Left hindlimb (tissue), 1 donor: ENCODE measurements at regions not wholly inside any gene's neighbourhood (a gene's known extent, or its start where the extent isn't known, plus 50 kb on each side); places are given as distances from the start of the nearest gene placed in this dataset.
A peak's percentile ranks its signal among the peaks of the same experiment; 100 is the strongest.

Experiments
- DNase-seq: peaks from one replicate; pipeline ENCODE4 v3.0.0-alpha.2; 2018

DNA sequence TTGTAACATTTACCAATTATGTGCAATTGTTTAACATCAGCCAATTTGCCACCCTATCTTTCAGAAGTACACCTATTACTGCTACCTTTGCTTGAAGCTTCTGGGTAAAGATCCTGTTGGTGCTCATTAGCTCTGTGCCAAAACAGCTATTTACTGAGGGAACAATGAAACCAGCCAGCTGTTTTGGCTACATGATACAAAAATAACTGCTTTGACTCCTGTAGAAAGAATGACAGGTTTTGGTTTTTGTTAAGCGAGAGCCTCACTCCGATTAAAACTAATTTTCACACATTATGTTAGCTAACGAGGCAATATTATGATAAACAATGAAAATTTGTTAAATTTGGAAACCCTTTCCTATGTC is 907.0 kb downstream of the EPHA4 start:
- DNase-seq, result no peak

DNA sequence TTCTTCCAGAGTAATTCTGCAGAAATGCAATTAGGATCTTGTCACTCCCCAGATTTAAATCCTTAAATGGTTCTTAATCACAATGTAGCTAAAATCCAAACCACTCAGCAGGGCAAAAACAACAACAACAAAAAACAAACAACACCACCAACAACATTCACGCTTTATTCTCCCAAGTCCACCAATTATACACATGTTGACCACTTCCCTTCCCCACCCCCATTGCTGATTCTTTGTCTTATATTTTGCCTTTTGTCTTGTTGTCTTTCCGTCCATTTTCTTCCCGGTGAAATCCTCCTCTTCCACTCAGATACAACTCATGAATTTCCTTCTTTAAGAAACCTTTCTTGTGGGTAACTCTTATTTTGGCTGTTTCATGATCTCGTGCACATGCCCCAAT is 902.8 kb downstream of the EPHA4 start:
- DNase-seq, result no peak

DNA sequence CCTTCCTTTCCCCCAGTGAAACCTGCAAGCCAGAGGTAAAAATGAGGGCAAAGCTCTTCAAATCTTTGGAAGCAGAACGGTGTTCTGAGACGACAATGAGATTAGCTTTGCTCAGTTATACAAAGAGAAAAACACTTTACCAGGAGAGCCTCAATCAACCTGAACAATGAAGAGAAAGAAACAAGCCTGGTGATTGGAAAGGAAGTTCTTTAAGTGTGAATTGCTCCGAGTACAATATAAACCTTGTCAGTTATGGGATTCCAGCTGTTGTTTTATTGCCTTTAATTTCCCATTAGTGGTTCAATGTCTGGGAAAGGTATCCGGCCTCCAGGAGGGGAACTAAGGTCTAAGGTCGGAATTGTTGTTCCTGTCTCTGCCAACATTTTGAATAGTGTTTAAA is 901.6 kb downstream of the EPHA4 start:
- DNase-seq, result no peak

DNA sequence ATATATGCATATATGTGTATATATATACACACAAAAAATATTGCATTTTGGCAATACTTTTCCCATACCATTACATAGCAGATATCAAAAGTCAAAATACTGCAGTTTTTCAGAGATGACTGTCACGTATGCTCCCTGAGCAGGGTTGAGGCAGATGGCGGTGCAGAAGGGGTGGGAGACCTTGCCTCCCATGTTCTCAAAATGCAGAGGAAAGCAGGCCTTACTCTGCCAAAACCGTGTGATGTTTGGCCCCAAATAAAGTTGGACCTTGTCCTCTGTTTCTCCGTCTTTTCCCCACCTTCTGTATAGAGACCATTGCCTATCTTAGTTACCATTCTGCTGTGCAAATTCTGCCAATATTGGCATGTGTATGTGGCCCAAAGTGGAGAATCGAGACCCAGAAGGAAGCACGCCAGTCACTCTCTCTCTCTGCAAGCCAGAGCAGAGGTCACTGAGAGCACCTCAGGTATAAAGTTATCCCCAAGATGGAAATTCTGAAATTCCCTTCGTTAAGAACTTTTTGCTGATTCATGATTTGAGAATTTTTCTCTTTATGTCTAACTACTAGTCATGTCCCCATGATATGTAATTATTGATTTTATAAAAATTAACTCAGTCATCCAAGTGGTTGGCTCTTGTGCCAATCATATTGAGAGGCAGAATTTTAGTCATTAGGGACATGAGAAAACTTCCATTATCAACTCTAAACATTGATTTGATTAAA is 898.8 kb downstream of the EPHA4 start:
- DNase-seq, result no peak

DNA sequence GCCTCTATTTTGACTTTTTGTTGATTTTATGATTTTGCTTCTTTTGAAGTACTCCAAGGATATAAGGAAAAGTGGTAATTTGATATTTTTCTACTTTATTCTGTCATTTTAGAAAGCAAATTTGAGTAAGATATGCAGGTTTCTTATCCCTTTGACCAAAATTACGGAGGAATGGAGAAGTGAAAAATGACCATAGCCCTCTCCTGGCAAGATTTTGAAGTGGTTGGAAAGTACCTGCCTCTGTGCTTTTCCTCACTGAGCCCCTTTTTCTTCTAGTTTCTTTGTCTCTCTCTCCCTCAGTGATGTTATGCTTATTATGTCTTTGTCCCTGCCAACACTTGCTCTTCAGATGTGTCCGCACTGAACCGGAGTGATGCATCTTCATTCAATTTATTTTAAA is 898.1 kb downstream of the EPHA4 start:
- no peak for DNase-seq

DNA sequence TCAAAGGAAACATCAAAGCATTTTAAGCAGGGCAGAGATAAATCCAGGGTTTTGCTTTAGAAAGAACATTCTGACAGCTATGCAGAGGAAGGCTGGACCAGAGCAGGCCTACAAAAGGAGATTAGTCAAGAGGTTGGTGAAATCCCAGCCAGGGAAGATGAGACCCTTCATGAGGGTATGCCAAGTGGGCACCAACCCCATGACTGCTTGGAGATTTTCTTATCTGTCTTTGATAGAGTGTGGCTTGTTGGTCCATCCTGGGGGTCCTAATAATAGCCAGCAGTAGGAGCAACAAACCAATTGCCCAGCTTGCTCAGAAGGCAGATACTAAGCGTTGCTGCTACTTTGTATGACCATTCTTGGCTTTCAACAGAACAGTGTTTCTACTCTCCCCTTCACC is 895.4 kb downstream of the EPHA4 start:
- DNase-seq, result no peak

DNA sequence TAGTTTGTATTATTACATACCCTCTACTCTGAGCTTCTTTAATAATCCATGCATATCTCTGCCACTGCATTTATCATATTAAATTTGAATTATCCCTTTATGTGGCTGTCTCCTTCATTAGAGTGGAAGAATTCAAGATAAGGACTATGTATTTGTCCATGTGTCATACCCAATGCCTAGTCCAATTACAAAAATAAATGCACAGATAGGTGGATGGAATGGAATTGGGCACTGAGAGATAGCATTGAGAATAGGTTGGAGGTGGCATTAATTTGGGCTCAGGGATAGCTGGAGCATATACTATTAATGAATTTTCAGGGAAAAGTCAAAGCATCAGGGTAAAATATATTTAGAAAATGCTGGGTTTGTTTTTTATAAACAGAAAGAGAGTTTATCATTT is 893.2 kb downstream of the EPHA4 start:
- DNase-seq, result no peak

DNA sequence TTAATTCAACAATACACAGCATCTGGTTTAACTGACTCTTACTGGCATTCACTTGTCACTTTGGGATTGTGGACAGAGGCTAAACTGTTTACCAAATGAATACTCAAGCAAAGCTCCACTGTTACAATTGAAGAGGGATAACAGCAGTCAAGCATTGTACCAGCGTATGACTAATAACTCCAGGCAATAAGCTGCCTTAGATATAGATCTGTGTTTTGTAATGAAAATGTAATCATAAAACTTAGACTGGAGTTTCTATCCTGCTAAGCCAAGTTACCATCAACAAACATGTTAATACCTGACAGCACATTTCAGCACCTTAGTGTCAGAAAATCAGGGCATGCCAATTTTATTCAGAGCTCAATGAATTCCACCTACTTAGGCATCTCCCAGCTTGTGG is 889.5 kb downstream of the EPHA4 start:
- DNase-seq, result no peak

DNA sequence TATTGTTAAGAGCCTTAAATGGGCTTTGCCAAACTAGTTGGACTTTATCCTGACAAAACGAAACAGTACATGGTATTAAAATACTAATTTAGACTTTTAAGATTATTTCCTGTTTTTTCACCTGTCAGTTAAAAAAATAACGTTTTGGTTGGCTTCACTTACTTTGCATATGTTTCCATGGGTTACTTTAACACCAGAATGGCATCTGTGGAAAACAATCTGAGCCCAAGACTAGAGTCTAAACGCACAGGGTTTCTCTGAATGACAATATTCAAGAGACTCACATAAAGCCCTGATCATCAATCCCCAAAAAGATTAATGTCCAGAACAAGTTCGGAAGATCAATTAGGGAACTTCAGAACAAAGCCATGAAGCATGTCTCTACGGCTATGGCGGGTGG is 888.0 kb downstream of the EPHA4 start:
- no peak for DNase-seq

DNA sequence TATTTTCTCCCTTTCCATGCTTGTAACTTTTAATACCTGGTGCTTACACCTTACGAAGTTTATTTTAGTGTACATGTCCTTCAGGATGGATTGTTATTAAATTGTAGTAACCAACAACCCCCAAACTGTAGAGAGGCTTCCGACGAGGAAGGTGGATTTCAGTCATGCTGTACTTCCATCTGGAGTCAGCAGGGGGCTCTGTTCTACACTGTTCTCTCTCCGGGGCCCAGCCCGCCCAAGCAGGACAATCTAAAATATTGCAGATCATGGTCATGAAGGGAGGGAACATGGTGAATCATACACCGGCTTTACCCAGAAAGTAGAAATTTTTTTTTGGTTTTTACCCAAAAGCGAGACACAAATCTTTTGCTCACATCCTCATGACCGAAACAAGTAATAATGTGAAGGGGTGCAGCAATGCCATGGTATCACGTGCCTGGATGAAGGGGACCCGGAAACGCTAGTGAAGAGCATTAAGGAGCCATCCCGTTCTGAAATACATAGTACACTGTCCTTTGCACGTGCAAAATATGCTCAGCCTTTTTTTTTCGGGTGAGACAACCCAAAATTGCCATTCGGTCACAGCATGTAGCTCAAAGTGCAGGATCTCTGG is 884.8 kb downstream of the EPHA4 start:
- DNase-seq, result peak; percentile 66

DNA sequence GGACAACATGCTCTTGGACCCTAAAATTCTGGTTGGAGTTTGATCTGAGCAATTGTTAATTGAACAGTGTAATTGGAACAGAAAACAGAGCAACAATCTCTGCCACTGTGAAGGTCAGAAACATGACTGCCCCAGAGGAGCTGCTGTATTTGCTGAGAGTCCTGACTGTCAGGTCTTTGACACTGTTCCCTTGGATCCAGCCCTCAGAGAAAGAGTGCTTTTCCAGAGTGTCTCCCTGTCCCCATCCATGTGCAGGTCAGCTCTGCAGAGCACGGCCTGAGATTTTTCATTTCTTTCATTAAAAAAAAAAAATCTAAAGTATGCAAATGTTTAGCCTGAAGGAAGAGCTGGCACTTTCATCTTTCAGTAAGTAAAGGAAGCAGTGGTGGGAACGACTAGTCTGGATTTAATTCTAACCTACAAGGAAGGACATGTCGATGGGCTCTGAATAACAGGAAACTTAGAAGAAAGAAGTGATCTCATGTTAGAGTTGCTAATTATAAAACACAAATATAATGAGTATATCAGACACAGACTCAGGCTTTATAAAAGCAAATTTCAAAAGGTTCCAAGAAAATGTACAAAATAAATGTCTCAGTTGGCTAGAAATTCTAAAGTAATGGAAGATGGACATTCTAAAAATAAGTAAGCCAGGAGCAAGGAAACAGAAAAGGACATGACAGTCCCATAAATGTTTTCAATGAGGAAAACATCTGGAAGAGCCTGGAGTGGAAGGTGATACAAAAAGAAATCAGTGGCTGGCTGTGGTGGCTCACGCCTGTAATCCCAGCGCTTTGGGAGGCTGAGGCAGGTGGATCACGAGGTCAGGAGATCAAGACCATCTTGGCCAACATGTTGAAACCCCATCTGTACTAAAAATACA is 876.5 kb downstream of the EPHA4 start:
- no peak for DNase-seq

DNA sequence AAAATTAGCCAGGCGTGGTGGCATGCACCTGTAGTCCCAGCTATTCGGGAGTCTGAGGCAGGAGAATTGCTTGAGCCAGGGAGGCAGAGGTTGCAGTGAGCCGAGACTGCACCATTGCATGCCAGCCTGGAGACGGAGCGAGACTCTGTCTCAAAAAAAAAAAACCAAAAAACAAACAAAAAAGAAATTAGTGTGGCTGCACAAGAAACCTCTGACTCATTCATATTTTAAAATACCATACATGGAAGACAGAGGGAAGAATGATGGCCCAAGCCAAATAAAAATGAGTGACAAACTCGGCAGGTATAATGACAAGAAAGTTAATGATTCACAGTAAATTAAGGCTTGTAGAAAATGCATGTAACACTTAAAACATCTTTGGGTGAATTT is 875.8 kb downstream of the EPHA4 start:
- DNase-seq, result no peak

DNA sequence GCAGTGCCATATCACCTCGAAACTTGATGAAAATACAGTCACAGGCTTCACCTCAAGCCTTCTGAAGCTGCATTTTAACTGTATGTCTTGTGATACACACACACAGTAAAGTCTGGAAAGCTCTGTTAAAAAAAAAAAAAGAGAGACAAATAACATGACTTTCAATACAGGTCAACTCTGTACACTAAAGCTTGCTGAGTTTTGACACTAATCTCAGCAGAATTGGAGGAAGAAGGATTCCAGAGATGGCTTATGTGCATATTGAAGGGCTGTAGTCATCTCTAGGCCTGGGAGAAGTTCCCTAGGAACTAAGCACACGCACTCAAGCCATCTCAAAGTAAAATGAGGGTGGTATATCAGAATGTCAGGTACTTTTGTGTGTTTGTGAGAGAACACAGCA is 875.1 kb downstream of the EPHA4 start:
- DNase-seq, result no peak

DNA sequence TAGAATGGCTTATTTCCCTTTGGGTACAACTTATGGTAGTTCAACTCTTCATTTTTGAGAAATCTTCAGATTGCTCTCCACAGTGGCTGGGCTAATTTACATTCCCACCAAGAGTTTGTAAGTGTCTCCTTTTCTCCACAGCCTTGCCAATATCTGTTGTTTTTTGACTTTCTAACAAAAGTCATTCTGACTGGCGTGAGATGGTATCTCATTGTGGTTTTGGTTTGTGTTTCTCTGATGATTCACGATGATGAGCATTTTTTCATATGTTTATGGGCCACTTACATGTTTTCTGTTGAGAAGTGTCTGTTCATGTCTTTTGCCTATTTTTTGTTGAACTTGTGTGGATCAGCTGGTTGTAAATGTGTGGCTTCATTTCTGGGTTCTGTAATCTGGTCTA is 871.0 kb downstream of the EPHA4 start:
- DNase-seq, result no peak

DNA sequence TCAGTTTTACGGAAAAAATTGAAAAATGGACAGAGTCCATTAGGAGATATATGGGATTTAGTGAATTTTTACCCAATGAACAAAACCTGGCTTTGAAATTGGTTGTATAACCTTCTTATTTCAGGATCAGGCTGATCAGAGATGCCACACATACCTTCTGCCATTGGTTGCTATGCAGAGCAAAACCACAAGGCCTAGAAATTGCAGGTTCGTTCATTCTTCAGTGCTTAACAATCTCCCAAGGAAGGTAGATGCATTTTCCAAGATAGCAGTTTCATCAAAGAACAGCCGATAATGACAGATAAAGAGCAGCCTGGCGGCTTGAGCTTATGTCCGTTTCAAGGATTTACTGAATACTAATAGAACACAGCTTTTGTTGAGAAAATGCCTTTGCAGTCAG is 868.8 kb downstream of the EPHA4 start:
- no peak for DNase-seq

DNA sequence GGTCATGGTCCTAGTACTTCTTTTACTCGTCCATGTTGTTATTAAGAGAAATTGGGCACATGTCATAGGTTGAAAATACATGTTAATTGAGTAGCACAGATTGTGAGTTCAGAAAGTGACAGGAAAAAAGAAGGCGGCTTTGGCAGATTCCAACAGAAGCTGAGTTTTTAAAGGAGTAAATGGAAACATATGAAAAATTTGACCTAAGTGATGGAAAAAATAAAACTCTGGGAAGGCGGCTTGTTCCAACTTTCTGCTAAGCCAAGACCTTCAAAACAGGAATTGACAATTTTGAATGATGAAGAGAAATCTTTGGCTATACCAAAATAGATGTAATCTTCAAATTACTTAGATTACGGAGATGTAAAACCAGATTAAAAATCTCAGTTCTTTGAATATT is 868.0 kb downstream of the EPHA4 start:
- no peak for DNase-seq

DNA sequence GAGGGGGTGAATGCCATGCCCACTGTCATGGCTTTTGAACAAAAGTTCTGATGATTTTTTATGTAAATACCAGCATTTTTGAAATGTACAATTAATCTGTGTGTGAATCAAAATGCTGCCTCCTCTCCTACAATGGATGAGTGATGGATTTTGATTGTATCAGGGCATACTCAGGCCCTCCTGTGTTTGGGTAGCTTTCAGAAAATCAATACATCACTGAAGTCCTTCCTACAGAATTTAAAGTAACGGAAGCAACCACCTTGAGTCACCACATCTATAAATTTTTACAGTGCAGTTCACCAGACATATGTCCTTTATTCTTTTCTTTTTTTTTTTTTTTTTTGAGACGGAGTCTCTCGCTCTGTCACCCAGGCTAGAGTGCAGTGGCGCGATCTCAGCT is 867.3 kb downstream of the EPHA4 start:
- no peak for DNase-seq

DNA sequence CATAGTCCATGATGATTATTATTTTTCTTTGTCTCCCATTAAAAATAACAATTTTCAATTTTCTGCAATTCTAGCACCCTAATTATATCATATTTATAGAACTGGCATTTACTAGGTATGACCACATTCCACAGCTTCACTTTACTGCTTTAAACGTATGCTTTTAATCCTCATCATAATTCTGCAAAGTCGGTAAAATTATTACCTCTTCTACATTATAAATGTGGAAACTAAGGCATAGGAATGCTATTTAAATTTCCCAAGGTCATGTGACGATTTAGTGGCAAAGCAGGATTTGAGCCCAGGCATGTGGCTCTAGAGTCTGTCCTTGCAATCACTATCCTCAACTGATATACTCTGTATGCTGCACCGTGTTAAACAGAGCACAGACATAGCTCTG is 866.4 kb downstream of the EPHA4 start:
- no peak for DNase-seq

DNA sequence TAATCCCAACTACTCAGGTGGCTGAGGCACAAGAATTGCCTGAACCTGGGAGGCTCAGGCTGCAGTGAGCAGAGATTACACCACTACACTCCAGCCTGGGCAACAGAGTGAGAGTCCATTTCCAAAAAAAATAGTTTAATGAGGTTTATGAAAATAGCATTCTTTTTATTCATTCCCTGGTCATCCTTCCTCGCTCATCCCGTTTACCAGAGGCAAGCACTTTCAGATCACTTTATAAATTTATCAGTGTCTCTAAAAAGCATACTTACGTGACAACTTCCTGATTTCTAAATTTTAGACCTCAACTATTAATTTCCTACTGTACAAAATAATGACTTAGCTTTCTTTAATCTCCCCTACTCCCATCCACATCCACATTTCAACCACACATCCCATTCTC is 864.8 kb downstream of the EPHA4 start:
- no peak for DNase-seq

DNA sequence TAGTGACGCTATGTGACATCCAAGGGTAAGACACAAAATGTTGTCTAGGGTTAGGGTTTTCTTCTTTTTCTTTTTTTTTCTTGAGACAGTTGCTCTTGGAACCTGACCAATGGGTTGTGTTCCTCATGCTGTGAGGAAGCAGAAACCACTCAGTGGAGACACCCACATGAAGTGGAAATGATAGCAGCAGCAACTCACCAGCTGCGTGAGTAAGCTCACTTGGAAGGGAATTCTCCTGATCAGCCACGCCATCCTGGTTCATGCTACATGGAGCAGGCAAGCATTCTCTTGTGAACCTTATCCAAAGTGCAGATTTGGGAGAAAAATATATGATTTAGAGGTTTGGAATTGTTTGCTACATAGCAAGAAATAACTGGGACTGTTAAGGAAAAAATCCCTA is 863.7 kb downstream of the EPHA4 start:
- no peak for DNase-seq

DNA sequence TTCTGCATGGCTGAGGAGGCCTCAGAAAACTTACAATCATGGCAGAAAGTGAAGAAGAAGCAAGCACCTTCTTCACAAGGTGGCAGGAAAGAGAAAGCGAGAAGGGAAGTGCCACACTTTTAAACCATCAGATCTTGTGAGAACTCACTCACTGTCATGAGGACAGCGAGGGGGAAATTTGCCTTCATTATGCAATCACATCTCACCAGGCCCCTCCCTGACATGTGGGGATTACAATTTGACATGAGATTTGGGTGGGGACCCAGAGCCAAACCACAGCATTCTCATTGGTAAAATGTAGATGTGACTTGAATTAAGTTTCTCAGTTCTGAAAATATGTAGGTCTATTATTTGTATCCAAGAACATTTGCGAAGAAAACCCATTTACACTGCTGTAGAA is 854.8 kb downstream of the EPHA4 start:
- no peak for DNase-seq

DNA sequence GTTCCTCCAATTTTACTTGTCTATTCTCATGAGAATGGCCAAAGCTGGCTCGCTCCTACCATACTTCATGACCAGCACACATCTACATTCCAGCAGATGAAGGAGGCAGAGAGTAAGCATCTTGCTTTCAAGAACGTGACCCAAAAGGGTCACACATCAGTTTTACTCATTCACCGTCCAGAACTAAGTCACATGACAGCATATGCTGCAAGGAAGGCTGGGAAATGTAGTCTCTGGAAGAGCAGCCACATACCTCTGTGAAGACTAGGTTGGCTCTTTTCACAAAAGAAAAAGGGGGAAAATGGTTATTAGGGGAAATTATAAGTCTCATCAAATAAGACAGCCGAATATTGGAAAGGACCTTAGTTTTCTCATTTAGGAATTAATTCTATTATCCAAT is 835.3 kb downstream of the EPHA4 start:
- no peak for DNase-seq

DNA sequence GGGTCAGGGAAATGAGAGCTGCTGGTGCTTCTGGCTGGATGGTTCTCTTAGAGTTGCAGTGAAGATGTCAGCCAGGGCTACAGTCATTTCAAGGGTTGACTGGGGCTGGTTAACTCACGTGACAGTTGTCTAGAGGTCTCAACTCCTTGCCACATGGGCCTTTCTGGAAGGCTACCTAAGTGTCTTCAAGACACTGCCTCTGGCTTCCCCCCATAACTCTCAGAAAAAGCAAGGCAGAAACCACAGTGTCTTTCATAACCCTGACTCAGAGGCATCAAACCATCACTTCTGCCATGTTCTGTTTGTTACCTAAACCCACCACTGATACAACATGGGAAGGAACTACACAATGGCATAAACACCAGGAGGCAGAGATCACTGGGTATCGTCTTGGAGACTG is 828.9 kb downstream of the EPHA4 start:
- DNase-seq, result no peak

DNA sequence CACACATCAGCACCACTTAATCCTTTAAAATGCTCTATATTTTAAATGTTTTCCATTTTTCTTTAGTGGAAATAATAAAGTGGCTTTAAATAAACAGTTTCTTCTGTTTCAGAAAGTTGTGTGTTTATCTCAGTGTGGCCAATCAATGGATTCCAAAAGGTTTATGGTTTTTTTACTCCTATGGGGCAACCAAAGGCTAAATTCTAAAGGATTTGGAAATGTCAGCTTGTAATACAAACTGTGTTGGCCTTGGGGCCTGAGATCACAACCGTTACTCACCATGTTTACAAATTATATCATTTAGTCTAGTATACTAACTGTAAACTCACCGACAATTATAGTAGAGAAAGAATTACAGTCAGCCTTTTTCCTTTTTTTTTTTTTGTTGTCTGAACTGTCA is 827.2 kb downstream of the EPHA4 start:
- no peak for DNase-seq
